ENCODE measurements at regions not wholly inside any gene's neighbourhood (a gene's known extent, or its start where the extent isn't known, plus 50 kb on each side); places are given as distances from the start of the nearest gene placed in this dataset.

DNA sequence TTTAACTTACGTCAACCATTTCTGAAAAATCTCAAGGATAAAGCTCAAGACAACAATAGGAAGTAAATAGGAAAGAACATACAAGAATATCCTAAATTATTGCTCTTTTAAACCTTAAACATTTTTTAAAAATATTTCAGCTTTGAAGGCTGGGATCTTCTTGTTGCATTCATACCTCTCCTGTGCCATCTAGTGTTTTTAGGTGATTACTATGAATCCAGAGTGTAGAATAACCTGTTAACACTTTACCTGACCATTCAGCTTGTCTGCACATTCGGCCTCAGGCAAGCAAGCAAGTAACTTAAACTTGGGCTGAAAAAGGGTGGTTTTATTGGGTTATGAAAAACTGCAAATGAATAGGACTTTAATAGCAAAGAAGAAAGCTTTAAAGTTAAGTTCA lies 507.8 kb upstream of the INTU start:
- TF ChIP-seq, protein P1, sequence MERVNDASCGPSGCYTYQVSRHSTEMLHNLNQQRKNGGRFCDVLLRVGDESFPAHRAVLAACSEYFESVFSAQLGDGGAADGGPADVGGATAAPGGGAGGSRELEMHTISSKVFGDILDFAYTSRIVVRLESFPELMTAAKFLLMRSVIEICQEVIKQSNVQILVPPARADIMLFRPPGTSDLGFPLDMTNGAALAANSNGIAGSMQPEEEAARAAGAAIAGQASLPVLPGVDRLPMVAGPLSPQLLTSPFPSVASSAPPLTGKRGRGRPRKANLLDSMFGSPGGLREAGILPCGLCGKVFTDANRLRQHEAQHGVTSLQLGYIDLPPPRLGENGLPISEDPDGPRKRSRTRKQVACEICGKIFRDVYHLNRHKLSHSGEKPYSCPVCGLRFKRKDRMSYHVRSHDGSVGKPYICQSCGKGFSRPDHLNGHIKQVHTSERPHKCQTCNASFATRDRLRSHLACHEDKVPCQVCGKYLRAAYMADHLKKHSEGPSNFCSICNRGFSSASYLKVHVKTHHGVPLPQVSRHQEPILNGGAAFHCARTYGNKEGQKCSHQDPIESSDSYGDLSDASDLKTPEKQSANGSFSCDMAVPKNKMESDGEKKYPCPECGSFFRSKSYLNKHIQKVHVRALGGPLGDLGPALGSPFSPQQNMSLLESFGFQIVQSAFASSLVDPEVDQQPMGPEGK (CRISPR knock-in tag; IDR thresholded peaks at IDR 0.05; ENCODE audit: borderline replicate concordance), result no peak
- TF ChIP-seq ARNTL (CRISPR knock-in tag; IDR thresholded peaks at IDR 0.05; ENCODE audit: borderline replicate concordance, low read depth) (no peak), CSDC2 (CRISPR knock-in tag; IDR thresholded peaks at IDR 0.05) (no peak), ZFP3 (CRISPR knock-in tag; IDR thresholded peaks at IDR 0.05) (no peak), GLIS3 (CRISPR knock-in tag; IDR thresholded peaks at IDR 0.05) (no peak), OSR1 (CRISPR knock-in tag; IDR thresholded peaks at IDR 0.05) (no peak), ESRRG (CRISPR knock-in tag; IDR thresholded peaks at IDR 0.05) (no peak)
- TF ChIP-seq, protein P2, sequence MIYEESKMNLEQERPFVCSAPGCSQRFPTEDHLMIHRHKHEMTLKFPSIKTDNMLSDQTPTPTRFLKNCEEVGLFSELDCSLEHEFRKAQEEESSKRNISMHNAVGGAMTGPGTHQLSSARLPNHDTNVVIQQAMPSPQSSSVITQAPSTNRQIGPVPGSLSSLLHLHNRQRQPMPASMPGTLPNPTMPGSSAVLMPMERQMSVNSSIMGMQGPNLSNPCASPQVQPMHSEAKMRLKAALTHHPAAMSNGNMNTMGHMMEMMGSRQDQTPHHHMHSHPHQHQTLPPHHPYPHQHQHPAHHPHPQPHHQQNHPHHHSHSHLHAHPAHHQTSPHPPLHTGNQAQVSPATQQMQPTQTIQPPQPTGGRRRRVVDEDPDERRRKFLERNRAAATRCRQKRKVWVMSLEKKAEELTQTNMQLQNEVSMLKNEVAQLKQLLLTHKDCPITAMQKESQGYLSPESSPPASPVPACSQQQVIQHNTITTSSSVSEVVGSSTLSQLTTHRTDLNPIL (CRISPR knock-in tag; IDR thresholded peaks at IDR 0.05; ENCODE audit: low read depth), result no peak
